Glomerular visceral epithelial cell (primary cell): ENCODE measurements at regions not wholly inside any gene's neighbourhood (a gene's known extent, or its start where the extent isn't known, plus 50 kb on each side); places are given as distances from the start of the nearest gene placed in this dataset.

ENCODE experiments used
- DNase-seq: peaks from one replicate; pipeline ENCODE4 v3.0.0-alpha.2; 2016; ENCODE audit errors: extremely low spot score

DNA sequence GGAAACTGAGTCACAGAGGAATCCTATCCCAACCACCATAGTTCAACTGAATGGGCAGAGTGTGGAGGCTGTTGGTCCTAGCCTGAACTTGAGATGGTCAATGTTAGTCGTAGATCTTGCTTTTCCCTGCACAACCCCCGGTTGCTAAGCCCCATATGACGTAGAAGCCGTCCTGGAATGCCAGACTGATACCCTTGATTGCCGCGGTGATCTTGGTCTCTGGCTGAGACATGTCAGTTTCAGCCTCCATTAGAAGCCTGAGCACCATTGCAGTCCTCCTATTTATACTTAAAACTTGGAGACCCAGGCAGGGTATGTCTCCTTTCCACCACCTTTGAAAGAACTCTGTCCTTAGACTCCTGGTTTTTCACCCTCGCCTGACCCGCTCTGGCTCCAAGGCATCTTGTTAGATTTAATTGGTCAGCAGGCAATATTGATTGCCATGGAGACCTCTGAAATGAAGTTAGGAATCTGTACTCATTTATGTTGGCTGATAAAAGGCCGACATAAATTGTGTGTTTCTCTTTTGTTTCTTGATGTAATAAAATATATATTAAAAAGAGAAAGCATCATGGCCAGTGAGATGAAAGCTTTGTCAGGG, 53.4 kb downstream of the RPLP1 start:
- DNase-seq, result no peak

DNA sequence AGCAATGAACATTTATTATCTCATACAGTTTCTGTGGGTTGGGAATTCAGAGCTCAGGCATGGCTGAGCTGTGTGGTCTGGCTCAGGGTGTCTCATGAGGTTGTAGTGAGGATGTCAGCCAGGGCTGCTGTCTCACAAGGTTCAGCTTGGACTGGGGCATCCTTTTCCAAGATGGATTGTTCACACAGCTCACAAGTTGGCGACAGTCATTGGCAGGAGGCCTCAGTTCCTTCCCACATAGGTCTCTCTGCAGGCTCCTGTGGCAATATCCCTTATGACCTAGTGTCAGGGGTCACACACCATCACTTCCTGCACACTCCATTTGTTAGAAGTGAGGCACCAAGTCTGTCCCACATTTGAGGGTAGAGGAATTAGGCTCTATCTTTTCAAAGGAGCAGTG, 56.0 kb downstream of the RPLP1 start:
- DNase-seq, result no peak

DNA sequence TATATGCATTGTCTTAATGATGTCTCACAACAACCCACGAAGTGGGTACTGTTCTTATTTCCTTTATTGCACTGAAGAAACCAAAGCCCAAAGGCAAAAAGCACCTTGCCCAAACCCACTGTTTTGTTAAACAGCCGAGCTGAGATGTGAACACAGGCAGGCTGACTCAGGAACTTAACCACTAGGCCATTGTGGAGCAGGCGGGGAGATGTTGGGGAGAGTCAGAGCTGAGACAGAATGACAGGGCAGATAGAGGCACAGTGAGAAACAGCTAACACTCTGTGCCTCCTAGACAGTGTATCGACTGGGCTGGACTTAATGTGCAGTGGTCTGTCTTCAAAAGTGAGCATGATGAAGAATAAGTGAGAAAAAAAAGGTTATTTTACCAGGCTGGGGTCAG, 56.5 kb downstream of the RPLP1 start:
- DNase-seq, result no peak

DNA sequence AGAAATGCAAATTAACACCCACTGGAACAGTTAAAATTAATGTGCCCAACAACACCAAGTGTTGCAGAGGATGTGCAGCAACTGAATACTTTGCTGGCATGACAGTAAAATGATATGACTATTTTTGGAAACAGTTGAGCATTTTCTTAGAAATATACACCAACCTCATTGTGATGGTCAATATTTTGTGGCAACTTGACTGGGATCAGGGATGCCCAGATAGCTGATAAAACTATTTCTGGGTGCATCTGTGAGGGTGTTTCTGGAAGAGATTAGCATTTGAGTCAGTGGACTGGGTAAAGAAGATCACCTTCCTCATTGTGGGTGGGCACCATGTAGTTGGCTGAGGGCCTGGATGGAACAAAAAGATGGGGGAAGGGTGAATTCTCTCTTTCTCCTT, 57.9 kb downstream of the RPLP1 start:
- DNase-seq, result no peak

DNA sequence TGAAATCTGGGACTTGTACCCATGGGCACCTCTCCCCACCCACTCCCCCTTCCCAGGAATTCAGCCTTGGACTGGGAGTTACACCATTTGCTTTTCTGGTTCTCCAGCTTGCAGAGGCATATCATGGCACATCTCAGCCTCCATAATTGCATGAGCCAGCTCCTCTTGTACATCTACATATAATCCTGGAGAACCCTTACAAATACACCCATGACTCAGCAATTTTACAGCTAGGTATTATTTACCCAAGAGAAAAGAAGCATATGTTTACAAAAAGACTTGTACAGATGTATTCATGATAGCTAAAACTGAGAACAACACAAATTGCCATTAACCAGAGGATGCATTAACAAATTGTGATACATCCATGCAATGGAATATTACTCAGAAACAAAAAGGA, 58.4 kb downstream of the RPLP1 start:
- DNase-seq, result no peak

DNA sequence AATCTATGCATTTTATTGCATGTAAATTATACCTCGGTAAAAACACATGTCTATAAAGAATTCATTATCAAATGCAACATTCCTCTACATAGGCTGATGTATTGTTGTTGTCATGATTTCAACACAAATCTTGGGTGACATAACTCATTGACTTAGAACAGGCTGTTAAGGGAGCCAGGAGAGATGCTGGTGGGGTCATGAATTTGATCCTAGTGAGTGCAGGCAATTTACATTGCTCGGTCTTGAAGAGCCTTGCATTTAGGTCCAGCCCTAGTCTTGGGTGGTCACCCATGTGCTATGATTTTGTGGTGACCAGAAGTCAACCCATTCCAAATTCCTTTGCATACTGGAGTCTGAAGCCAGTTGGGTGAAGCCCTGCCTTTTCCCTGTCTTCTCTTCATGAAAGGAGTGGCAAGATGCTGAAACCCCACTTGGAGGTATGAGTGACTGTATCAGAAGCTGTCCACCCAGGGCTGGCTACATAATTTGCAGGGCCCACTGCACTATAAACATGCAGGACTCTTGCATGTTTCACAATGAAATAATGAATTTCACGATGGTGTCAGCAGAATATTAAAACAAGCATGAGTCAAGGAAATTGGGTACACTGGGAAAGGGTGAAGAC, 59.2 kb downstream of the RPLP1 start:
- no peak for DNase-seq

DNA sequence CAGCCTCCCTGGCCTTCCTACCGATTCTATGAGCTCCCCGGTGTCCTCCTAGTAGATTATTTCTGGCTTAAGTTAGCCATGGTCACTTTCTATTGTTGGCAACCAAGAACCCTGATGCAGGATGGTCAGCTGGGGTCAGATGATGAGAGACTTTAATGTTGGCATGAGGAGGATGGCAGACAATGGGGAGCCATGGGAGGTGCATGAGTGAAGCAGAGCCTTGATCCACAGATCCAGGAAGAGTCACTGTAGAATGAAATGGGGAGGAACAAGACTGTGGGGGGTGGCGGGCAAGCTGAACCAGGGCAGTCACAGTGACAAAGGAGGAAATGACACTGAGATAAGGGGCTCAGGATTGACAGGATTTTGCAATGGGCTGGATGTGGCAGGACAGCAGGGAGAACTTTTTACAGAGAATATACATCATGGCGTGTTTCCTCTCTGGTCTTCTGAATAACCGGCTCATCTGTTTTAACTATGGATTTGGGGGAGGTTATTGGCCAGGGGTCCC, 60.9 kb downstream of the RPLP1 start:
- DNase-seq, result no peak

DNA sequence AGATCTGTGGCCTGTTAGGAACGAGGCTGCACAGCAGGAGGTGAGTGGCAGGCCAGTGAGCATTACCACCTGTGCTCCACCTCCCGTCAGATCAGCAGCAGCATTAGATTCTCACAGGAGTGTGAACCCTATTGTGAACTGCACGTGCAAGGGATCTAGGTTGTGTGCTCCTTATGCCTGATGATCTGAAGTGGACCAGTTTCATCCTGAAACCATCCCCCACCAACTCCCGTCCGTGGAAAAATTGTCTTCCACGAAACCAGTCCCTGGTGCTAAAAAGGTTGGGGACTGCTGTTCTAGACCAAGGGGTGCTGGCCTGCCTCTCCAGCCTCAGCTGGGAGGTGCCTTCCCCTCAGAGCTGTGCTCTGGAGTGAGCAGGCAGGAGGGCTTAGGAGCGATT, 61.4 kb downstream of the RPLP1 start:
- no peak for DNase-seq

DNA sequence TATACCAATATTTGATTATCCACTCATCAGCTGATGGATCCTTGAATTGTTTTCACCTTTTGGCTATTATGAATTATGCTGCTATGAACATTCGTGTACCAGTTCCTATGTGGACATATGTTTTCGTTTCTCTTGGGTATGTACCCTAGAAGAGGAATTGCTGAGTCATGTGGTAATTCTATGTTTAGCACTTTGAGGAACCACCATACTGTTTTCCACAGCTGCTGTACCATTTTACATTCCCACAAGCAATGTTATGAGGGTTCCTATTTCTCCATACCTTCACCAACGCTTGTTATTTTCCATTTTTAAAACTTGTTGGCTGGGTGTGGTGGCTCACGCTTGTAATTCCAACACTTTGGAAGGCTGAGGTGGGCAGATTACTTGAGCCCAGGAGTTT, 62.9 kb downstream of the RPLP1 start:
- no peak for DNase-seq

DNA sequence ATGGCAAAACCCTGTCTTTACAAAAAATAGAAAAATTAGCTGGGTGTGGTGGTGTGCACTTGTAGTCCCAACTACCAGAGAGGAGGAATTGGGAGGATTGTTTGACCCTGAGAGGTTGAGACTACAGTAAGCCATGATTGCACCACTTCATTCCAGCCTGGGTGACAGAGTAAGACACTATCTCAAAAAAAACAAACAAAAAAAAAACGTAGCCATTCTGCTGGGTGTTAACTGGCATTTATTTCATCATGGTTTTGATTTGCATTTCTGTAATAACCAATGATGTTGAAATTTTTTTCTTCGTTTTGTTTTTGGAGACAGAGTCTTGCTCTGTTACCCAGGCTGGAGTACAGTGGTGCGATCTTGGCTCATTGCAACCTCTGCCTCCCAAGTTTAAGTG, 63.3 kb downstream of the RPLP1 start:
- DNase-seq, result no peak

DNA sequence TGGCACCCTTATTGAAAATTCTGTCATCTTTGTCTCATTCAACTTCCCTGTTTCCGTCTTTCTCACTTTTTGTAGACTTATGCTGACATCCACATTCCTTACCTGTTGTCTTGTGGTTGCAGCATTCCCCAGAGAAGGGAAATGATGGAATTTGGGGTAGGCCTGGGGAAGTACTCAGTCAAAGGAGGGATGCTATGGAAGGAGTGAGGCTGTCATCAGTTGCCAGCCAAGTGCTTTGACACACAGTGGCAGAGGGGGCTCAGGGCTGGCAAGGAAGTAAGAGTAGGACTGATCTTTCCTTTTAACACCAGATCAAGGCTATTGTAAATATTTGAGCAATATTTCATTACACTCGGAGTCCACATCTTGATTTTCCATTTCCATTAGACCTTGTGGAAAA, 64.4 kb downstream of the RPLP1 start:
- no peak for DNase-seq

DNA sequence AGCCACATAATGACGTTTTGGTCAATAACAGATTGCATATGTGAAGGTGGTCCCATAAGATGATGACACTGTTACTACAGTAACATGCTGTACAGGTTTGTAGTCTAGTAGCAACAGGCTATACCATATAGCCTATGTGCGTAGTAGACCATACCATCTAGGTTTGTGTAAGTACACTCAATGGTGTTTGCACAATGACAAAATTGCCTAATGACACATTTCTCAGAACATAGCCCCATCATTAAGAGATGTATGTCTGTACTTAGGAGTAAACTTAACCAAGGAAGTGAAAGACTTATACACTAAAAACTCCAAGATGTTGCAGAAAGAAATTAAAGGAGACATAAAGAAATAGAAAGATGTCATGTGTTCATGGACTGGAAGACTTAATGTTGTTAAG, 66.2 kb downstream of the RPLP1 start:
- no peak for DNase-seq

DNA sequence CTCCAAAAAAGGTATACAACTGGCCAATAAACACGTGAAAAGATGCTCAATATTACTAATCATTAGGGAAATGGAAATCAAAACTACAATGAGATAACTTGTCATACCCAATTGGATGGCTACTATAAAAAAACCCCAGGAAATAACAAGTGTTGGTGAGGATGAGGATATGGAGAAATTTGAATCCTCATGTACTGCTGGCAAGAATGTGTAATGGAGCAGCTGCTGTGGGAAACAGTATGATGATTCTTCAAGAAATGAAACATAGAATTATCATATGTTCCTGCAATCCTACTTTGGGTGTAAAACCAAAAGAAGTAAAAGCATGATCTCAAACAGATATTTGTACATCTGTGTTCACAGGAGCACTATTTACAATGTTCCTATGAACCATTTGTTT, 67.4 kb downstream of the RPLP1 start:
- no peak for DNase-seq

DNA sequence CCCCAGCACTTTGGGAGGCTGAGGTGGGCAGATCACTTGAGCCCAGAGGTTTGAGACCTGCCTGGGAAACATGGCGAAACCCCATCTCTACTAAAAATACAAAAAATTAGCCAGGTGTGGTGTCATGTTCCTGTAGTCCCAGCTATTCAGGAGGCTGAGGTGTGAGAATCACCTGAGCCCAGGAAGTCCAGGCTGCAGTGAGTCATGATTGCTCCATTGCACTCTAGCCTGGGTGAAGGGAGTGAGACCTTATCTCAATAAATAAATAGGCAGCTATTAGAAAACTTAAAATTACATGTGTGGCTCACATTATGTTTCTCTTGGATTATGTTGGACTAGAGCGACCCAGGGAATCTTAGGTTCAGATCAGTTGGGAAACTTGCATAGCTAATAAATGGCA, 69.7 kb downstream of the RPLP1 start:
- no peak for DNase-seq

DNA sequence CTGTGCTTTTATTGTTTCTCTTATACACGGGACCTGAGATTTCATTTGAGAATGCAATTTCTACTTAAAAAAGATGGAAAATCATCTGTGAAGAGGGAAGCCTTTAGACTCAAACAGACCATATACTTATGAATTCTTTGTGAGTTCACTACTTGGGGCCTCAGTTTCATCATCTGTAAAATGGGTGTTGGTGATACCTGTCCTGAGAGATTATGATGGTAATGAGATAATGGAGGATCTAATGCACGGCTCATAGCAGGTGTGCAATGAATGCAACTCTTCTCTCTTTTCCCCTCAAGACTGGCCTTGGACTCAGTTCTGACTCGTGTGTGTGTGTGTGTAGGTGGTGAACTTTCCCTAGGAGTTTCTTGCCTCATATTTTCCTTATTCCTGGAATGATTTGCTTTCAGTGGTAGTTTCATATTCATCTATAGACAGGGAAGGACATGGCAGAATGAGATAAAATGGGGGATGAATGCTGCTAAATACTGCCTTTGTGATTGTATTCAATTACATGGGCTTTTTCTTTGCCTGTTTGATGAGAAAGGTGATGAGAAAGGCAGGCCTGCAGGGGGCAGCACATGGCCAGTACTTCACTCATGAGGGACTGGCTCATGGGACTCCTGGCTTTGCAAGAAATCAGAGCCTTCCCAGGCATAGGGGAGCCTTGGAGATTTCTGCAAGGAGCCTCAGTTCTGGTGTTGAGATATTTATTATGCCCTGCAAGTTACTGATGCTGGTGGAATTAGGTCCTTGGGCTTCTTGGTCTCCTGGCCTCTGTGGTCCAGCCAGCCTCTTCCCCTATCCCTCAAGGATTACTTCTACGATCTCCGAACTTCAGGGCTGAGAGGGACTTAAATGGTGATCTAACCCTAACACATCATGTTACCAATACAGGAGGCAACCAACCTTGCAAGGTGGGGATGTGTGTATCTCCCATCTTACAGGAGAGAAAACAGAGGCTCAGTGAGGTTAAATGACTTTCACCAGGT, 70.7 kb downstream of the RPLP1 start:
- peak; percentile 70 for DNase-seq

DNA sequence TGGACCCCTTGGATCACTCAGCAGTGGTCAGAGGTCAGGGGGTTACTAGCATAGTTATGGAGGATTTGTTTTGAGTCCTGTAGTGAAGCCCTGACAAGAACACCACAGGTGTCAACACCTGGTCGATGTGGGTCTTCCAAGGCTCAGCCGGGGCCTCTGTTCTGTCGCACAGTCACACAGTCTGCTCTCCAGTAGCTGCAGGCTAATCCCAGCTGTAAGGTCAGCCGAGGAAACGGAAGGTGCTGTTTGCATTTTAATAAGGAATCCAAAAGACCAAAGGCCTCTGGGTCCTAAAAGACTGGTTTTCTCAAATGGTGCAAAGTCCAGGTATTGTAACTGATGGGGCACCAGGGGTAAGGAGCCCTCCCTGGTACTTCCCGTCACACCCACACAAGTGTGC, 71.7 kb downstream of the RPLP1 start:
- no peak for DNase-seq

DNA sequence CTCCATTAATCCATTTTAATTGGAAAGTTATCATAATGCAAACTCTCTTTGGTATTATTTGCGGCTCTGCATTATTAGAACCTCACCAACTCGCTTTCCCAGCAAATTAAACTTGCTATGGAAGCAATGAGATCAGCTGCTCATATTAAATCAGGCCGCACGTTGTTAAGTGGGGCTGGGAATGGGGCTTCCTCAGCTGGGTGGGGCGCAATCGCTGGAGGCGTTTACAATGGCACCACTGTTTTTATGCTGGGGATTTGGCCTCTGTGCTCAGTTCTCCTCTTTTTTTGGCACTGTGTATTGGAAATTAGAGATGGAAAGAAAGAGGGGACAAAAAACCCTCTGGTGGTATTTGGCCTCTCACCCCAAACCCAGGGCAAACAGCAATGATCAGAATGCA, 72.2 kb downstream of the RPLP1 start:
- DNase-seq, result no peak

DNA sequence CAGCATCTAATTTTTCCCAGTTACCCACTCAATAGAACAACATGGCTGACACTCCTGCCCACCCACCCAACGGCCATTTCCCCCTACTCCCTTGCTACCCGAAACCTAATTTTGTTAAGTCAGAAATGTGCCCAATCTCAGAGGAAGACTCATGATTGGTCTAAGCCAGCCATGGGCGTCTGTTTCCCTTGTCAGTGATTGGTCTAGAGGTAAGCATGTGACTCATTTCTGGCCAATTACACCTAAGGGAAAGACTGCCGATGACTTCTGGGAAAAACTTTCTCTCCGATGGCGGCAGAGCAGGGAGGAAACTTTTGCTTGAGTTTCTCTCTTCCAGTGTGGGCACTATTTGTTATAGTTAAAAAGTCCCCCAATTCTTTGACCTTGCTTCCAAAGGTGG, 72.9 kb downstream of the RPLP1 start:
- no peak for DNase-seq

DNA sequence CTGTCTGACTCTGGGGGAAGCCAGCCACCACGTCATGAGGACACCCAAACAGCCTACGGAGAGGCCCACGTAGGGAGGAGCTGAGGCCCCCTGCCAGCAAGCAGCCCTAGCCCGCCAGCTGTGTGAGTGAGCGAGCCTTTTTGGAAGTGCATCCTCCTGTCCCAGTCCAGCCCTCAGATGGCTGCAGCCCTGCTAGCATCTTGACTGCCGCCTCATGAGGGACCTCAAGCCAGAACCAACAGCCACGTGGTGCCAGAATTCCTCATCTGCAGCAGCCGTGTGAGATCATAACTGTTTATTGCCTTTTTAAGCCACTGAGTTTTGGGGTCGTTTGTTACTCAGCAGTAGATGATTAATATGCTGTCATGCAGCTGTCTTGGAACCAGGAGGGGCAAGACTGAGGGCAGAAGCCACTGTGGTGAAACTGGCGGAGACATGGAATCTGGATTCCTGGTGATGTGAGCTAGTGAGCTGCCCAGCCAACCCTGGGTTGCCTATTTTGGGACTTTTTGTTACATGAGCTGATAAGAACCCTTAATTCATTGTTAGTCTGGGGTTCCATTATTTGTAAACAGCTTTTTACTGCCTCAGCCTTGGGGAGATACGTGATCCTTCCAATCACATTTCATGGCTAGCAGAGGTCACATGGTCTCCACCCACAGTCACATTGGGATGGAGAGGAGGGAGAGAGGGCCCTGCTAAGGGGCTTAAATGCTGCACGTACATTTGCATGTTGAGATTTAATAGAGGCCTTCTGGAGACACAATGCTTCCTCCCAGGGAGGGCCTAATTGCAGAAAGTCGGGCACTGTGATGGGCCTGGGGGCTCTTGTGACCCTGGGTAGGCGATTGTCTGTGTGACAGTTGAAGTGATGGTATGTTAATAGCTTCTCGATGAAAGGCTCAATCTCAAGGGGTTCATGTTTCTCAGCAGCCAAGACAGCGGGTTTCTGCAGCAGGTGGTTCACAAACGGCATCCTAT, 73.8 kb downstream of the RPLP1 start:
- DNase-seq, result peak; percentile 22

DNA sequence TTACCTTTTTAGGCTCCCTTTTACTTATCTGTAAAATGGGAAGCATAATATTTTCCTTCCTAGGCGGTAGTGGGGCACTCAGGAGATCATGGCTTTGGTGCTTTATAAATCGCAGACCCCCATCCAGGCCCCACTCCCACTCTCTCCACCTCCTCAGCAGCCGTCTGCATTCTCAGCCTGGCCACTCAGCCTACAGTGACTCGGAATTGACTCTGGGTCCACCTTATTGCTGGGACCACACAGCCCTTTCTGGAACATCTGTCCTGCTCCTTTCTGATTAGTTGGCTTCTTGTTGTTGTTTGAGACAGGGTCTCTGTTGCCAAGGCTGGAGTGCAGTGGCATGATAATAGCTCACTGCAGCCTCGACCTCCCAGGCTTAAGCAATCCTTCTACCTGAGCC, 76.5 kb downstream of the RPLP1 start:
- DNase-seq, result no peak

DNA sequence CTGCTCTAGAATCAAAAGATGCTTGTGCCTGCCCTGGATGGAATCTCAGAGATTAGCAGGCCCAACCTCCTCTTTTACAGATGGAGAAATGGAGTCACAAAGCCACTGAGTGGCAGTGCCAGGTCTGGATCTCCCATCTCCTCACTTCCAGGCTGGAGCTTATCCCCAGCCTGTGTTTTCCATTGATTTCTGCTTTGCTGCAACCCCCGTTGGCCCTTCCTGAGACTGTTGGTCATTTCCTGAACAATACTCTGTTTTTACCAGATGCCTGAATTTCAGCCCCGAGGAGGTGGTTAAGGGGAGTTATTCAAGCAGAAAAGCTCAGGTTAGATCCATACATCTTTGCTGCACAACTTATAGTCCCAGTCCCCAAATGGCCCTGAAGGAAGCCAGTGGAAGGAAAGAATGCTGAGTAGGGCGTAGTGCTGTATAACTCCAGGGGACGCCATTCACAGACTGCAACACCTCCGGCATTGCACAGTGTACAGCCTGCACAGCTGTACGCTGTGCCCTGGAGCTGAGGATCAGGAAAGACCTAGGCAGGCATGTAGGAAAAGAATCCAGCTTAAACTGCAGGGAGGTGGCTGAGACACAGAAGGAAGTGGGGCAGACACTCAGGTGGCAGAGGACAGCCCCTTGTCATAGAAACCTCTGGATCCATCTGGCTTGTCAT, 77.5 kb downstream of the RPLP1 start:
- DNase-seq, result no peak
